ENCODE measurements at regions not wholly inside any gene's neighbourhood (a gene's known extent, or its start where the extent isn't known, plus 50 kb on each side); places are given as distances from the start of the nearest gene placed in this dataset.

DNA sequence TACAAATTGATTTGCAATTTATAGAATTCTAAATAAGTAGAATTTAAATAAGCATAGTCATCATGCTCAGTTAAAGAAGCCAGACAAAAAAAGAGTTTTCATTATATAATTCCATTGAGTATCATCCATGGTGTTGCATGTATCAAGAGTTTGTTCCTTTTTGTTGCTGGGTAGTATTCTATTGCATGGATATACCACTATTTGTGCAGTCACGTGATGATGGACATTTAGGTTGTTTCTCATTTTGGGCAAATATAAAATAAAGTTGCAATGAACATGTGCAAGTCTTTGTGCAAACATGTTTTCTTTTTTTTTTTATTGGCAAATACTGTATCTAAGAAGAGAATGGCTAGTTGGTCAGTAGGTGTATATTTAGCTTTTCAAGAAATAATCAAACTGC is 186.2 kb upstream of the FRMD6 start:
- TF ChIP-seq POLR2A (IDR thresholded peaks at IDR 0.05; ENCODE audit: low read depth, low read length): no peak
- no peak for TF ChIP-seq POLR2AphosphoS5 (IDR thresholded peaks at IDR 0.05; ENCODE audit: low read depth, low read length)
- no peak for TF ChIP-seq TAF1 (IDR thresholded peaks at IDR 0.05; ENCODE audit: borderline replicate concordance, low read depth, low read length)
